ENCODE measurements at regions not wholly inside any gene's neighbourhood (a gene's known extent, or its start where the extent isn't known, plus 50 kb on each side); places are given as distances from the start of the nearest gene placed in this dataset.

DNA sequence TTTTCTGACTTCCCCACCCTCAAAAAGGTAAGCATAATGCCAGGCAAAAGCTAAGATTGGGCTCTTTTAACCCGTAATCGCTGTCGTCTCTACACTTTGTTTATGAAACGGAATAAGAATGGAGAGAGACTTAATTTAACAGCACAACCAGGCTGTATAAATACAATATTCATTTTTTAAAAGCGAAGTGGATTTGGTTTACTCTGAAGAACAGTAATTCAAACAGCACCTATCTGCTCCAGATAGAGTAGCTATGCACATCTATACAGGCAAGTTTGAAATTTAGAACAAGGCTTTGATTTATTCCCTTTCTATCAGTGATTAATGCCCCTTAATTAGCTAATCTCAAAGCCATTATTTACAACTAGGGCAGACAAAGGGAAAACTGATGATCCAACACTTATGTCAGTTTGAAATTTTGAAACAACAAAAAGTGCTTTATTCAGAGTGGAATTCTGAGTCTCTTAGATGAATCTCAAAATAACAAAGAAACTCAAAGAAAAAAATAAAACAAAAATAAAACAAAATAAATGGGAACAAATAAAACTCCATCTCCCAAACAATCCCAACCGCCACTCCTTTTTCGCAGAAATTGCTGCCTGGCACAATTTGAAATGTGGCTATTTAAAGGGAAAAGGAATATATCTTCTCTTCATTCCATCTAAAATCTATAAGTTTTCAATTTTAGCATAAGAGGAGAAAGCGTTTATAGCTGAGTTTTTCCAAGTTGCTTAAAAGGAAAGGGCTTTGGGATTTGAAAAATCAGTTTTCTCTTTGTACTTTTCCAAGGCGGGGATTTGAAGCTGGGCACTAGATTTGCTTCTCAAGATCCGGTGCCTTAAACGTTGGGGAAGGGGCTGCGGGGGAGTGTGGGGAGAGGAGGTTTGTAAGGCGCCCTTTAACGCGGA lies 298.6 kb downstream of the PARP8 start:
- DNase-seq: no peak

DNA sequence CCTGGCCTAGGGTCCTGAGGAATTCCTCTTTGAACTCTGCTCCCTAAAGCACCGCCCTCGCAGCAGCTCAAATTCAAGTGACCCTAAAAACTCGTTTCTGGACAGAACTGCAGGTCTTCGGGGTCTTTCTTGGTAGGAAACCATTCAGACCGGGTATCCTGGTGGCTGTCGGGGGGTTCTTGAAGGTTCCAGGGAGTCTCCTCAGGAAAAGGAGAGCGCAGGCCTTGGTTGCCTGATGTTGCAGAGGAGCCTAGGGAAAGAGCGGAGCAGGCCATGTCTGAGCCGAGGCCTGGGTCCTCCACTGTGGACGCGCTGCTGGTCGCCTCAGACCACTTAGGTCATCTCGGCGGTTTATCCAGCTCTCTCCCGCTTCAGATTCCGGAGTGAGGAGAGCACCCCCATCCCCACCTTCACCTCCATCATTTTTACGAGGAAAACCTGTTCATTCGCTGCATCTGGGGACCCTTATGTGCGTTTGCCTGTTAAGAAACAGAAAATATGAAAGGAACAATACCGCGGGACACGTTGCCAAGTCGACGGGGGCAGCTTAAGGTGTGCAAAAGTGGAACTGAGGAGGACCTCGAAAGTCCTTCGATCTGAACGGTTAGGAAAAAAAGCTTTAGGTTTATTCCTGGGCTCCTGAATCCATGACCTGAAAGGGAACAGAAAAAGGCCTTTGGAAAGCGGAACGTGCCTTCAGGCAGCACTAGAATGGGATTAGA lies 299.4 kb downstream of the PARP8 start:
- DNase-seq: no peak

DNA sequence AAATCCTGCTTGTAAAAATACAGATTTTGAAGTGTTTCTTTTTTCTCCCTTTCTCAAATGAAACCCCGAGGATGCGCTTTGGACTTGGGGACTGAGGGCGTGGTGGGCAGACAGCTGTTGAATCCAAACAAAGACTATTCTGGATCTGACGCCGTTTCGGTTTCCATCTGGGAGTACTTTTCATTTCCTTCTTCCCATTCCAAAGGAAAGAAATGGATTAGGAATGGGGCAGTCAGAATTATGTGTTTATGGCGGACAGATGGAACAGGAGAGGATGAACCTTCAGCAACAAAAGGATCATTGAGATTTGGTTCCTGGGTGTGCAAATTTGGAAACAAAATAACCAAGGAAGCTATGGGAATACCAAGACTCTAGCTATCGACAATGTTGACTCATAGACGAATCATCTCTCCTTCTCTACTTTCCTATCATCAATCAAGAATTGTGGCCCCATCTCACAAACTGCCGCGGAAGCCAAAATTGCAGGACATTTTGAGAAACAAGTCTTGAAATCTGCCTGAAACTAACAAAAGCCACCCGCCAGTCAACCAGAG lies 300.6 kb downstream of the PARP8 start:
- DNase-seq: no peak

DNA sequence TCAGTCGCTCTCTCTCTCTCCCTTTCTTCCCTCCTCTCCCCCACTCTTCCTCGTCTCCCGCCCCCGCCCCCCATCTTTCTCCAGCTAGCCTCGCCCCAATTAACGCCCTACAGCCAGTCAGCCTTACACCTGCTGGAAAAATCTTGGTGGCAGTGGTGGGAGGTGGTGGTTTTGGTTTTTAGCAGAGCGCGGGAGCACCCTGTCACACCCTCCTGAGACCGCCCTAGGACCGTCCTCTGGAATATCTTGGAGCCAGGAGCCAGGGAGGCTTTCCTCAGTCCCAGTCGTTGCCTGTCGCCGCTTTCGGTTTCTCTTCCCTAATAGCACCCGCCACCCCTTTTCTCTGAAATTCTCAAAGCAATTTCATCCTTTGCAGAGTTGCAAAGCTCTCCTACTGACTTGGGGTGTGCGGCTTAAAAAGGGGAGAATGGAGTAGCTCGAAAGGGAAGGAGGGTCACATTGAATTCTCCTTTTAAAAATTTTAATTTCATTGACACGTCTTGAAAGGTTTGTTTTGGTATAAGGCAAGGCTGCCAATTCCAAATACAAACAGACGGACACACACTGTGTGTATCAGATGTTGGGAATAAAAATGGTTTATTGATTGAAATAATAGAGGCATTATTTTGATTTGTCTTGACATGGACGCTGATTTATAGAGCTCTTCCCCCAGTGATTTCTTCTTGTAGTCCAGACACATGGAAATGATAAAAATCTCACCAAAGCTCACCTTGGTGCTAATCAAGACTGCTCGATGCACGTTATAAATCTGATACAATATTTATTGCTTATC lies 301.3 kb downstream of the PARP8 start:
- no peak for DNase-seq

DNA sequence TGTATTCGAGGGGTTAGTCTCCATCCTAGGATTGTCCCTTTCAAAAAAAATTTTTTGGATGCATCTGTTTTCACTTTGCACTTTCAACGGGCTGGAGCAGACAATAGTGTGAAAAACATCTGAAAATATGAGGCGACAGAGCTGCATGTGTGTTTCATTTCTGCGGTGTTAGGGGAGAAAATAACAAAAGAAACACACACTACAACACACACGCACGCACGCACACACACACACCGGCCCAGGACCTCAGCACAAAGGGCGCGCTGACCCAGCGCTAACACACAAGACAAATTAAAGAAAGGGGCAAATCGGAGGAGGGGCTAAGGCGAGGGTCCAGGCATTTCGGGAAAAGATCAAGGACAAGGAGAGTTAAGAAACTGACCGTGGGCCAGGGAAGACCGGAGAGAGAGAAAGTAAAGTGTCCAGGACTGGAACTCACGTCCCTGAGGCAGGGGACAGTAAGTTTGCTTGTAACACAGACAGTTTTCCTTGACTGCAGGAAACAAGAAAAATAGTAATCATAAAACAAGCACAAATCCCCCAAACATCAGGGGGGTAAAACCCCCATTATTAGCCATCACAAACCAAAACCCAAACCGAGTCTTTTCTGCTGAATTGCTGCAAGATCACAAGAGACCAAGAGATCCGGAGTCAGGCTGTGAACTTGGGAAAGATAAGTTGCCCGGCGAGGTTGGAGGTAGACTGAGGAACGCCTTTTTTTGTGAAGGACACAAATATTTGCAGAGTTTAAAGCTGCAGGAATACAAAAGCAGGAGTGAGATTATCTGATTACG lies 302.1 kb downstream of the PARP8 start:
- DNase-seq: no peak

DNA sequence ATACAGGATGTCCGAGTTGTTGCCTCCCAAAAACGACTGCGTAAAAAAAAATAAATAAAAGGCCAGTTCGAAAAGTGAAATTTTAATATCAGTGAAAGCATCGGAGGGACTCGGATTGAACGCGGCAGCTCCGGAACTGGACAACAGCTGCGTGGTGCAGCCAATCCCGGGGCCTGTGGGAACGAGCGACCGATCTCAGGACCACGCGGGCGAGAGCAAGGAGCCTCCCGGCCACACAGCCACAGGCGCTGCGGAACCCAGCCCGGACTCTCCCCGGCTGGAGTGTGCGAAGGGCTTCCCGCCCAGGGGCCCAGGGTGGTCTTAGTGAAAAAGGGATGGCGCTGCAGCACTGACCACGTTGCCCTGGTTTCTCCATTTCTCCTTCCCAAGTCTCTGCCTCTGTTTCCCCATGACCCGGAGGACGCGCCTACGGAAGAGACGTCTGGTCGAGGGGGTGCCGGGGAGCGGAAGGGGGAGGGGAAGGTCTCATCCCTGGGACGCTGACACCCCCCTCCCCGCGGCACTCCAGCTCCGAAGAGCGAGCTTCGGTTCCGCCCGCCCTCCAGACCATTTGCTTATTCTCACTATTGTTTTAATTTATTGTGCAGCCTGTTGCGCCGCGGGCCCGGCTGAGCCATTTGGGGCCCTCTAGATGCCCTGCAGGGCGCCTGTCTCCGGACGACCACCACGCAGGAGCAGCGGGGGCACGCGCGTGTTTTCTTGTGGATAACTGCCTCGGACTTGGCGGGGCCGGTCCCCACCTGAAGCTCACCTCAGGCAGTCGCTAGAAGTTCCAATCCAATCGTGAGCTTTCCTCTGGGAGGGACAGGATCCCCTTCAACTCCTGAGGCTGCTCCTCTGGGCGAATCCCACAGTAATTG lies 303.0 kb downstream of the PARP8 start:
- DNase-seq: no peak

DNA sequence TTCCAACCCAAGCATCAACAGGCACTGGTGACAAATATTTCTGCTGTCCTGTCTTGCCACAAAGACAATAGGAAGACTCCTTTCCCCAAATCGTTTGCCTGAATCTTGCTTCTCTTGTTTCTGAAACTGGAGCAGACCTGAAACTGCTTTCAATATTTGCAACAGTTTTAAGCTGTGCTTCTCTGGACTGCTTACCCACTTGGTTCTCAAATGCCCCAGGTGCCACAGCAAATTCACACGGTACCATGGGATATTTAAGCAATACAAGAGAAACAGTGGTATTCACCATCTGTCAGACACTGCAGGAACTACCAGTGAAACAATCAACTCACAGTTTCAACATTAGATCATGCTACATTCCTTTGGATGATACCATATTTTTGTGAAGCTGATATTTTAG lies 309.4 kb downstream of the PARP8 start:
- DNase-seq: no peak

DNA sequence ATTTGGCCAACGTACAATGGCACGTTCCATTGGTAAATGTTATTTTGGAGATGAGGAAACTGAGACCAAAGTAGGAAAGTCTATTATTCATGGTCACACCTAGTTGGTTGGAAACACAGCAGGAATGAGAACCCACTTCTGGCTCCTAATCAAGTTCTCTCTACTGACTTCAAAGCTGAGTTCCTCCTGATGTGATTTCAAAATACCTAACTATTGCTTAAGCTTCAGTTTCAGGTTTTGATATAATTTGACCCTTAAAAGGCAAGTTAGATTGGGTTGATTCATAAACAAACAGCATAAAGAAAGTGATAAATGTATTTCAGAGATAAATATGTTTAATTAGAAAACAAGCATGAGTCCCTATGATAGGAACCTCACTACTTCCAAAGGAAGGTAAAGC lies 312.5 kb downstream of the PARP8 start:
- no peak for DNase-seq

DNA sequence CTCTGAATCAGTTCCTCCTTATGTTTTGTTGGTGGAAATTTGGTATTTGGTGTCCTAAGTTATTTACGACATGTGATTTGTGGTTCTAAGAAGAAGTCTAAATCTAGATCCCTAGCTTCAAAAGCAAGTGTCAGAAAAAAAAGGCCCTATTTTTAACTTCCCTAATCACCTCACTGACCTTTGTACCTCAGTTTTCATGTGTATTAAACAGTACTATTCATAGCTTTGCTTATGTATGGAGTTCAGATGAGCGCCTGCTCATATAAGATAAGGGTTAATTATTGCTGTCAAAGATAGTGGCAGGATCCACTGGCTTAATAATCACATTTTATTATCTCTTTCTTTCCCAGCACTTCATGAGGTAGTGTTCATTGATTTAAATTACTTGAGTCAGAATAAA lies 318.2 kb downstream of the PARP8 start:
- no peak for DNase-seq

DNA sequence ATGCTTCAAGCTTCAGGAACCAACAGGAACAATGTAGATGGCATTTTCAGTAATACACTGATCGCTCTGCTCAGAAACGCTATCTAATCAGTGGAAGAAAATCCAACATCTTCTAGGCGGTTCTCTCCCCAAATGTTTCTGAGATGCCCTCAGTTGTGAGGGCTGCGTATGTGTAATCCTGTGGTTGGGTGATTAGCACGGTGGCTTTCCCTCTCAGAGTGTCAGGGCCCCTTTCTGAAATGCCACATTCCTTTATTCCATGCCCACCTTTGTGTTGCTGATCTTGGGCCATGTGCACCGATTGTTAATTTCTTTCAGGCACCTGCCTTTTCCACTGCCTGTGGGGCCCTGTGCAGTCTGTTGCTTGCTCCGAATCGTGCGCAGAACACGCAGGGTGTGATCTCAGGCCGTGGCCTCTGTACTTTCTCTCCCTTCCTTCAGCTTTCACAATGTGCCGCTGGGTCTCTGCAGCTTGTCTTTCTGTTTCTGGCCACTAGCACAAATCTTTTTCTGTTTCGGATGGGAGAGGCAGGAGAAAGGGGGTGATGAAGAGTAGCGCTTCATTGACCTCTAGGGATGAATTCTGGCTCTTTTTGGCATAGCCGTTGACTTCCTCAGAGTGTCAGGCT lies 324.0 kb downstream of the PARP8 start:
- no peak for DNase-seq

DNA sequence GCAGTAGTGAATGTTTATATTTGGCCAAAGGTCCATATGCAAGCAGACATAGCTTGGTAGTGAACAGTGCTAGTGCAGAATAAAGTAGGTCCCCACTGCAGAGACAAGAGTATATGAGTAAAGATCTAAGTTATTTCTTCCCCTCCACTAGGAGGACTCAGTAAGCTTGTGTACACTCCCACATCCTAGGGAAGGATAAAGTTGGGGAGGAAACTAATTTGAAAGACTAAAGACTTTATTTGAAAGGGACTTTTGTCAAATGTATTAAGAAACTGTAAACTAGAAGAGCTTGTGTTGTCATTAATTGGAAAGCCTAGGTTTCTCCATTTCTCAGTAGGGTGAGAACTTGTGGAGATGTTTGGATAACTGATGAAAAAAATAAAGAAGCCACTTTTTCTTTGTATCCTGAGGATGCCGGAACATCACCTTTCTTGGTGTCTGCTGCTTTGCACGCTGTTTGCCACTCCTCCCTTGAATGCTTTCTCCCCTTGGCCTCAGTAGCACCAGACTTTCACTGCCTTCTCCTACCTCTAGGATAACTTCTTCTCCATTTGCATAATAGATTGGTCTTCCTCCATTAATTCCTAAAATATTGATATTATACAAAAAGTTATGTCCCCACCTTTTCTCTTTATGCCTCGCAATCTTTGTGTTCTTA lies 329.0 kb downstream of the PARP8 start:
- no peak for DNase-seq

DNA sequence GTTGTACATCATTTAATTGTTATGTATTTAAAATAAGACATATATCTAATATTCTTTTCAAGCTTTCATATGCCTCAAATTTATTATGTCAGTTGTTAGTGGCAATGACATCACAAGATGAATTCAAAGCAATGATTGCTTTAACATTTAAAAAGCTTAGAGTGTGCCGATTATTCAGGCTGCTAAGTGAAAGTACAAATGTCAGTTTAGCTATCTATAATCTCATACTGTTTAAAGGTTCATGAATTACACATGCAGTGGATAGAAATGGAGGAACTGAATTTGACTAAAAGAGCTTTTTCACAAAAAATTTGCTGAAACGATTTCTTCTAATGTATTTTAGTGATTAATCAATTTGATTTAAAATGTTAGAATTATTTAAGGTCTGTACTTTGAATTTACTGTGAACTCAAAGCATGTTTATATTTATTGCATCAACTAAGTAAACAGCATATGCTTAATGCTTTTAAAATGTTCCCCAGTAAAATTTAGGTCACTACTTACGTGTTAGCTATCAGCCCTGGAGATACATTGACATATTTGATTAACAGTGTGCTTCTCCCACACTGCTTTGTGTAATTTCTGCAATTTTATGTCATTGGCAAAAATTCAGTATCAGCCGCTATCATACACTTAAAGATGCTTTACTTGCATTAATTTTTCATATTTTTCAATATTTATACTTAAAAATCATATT lies 334.9 kb downstream of the PARP8 start:
- DNase-seq: no peak

DNA sequence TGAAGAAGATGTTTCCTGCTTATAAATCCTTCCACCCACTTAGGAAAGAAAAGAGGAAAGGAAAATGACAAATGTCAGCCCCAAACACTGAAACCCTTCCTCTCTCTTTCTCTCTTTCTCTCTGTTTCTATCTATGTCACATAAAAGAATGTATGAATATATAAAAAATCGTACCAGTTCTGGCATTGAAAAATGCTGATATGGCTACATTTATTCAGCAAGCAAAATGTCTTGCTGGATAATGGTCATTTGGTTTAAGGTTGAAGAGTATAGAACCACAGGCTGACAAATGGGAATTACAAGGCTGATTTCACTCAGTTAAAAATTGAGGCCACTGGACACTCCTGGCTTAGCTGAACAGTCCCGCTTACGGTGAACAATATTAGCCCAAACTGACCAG lies 335.9 kb downstream of the PARP8 start:
- no peak for DNase-seq

DNA sequence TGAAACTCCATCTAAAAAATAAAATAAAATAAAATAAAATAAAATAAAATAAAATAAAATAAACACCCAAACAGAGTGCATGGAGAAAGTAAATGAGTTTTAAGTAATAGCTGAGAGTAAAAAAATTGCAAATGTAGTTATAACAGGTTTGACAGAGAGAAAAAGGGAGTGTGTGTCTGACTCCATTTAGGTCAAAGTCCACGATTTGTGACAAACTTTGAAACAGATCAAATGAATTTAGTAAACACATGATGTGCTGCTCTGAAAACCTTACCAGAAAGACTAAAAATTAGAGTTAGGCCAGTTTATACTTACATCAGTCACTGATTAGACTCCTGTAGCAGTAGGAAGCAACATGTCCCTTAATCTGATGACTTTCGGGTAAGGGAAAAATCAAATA lies 346.6 kb downstream of the PARP8 start:
- no peak for DNase-seq

DNA sequence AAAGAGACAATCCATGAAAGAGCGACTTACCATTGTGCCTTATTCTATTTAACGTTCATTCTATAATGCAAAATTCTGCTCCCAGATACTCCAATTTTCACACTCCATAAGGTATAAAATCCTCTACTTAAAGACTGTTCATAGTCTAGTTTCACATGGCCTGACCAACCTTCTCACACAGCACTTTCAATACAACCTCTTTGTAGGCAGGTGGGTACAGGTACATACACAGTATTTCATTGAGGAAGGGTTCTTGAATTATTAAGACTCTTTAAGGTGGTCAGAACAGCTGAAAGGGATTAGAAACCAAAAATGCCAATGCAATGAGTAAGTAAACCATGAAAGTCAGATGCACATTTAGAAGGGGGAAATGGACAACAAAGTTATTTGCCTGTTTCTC lies 352.0 kb downstream of the PARP8 start:
- no peak for DNase-seq

DNA sequence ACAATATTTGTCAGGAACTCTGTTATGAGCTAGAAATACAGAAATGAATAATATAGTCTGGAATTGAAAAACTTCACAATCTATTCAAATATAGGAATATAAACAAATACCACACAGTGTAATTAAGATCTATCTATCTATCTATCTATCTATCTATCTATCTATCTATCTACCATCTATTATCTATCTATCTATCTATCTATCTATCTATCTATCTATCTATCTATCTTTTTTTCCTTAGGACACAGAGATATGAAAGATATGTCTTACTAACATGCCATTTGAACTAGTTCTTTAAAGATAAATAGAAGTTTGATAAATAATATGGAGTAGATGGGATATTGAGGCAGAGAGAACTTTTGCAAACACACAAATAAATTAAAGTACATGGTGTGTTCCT lies 357.8 kb downstream of the PARP8 start:
- no peak for DNase-seq

DNA sequence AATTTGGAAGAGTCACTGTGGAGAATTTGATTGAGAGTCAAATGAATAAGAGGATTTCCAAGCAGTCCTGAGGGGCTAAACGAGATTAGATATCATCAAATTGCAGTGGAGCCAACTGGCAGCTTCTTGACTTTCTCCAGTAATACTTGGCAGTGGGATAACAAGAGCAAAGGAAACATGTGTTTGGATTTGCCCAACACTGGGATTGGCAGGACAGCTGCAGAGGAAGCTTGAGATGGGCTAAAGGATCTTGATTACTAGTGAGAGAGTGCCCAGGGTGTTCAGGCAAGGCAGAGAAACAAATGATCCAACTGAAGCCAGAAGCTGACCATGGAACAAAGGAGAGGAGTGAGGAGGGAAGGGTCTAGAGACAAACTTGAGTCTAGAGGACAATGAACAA lies 356.0 kb upstream of the ISL1 start:
- no peak for DNase-seq

DNA sequence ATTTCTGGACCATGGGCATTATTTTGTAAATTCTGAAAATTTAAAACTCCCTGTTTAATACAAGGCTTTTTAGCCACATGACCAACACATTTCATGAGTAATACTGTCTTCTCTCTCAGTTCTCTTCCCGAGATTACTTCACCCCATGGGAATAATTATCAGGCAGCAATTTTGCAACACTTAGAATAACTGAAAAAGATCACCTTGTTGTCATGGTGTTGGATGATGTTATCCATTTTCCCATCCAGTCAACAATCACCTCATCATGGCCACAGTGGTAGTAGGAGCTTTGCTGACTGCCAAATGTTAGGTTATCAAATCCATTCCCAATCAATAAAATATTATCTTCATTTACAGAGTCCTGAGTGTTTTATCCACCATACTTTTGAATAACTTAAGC lies 354.9 kb upstream of the ISL1 start:
- no peak for DNase-seq

DNA sequence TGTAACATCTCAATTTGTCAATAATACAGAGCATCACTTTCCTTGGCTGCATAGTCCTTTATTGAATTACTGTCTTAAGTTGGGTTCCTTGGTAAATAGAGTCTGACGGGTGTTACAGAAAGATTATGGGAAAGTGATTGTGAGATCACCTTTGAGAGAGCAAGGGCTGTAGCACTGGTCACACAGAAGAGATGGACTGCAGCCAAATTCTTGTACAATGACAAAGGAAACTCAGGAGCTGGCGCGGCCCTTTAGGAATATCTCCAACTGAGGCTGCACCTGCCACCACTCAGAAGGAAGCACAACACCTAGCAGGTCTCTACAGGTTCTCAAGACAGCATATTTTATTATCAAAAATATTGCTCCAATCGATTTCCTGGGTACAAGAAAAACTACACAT lies 350.0 kb upstream of the ISL1 start:
- DNase-seq: no peak

Measured in activated effector memory CD4-positive, alpha-beta T cell treated with anti-CD3 and anti-CD28 coated beads, Interleukin-2, amount 50 U/mL, for 16 hours (primary cell).